ENCODE measurements at regions not wholly inside any gene's neighbourhood (a gene's known extent, or its start where the extent isn't known, plus 50 kb on each side); places are given as distances from the start of the nearest gene placed in this dataset.

DNA sequence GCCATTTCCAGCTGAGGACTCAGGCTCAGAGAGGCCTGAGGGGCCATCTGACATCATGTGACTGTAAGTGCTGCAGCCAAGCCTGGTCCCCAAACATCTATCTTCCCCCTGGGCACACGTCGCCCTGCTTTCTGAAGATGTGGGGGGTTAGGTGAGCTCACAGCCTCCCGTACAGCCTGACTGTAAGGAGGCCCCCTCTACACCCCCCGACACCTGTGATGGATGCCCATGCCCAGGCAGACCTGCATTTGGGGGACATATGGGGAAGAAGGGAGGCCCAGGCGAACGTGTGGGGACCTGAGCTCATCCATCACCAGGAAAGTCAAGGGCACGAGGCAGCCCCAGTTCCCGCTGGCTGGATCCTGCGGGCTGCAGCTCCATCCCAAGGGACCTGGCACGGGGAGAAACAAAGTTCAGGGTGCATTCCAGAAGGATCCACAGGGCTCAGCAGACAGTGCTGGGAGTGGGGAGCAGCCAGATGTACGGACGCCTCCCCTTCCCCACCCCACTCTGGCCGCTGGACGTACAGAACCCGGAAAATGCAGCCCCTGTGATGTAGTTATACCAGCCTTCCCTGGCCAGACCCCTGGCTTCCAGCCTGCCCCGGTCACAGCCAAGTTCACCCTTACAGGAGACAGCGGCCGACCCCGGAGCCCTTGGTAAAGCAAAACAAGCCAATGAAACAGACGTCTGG lies 1431.4 kb downstream of the BRD1 start:
- no peak overlapping the region for H3K9ac ChIP-seq (ENCODE audit: low read depth, low read length)
- H3K4me1 ChIP-seq (ENCODE audit: control insufficient read depth, insufficient read depth, low read length) = no peaks in the 10 kb centered on the region
- ATAC-seq (ENCODE audit: low read depth) (no peak), DNase-seq (no peak)
- no peaks in the 10 kb centered on the region for H3K79me1 ChIP-seq (ENCODE audit: low read depth in 1 of 2, low read length in 2 of 2)
- no peak overlapping the region for H2BK5ac ChIP-seq (ENCODE audit: low read depth, low read length, poor library complexity, severe bottlenecking)
- dilution Hi-C loops (cut with HindIII; ENCODE audit: low sequenced_read_pairs, unreplicated experiment) = no loop called here
- H2BK20ac ChIP-seq (ENCODE audit: low read depth, low read length) = no peak overlapping the region
- no peak overlapping the region for H3K4ac ChIP-seq (ENCODE audit: low read depth, low read length)
- H2AFZ ChIP-seq (replicated peaks; ENCODE audit: low read length, poor library complexity) = no peak overlapping the region
- no peak overlapping the region for H2AK9ac ChIP-seq (replicated peaks; ENCODE audit: low read depth, low read length, poor library complexity)
- WGBS, 2 experiments (ENCODE audit: extremely low coverage in 2 of 2, insufficient read length in 1 of 2) = 60% methylated on average over 2 of the region's 20 CpGs; no CpG with 5 or more reads in 1 of the 2 experiments
- no peak overlapping the region for H2BK120ac ChIP-seq (ENCODE audit: low read depth, low read length)
- H3K14ac ChIP-seq (replicated peaks; ENCODE audit: low read depth, low read length) = no peak overlapping the region
- no peak overlapping the region for H3K56ac ChIP-seq (ENCODE audit: extremely low read depth, insufficient read depth, low read length)
- H3K27ac ChIP-seq (ENCODE audit: insufficient read depth, low read length) = no peak overlapping the region
- ChIA-PET CTCF (no interaction called here), POLR2A (ENCODE audit: unreplicated experiment) (no interaction called here)
- H4K20me1 ChIP-seq (ENCODE audit: insufficient read depth, low read length) = no peaks in the 10 kb centered on the region
- no peak overlapping the region for H2AK5ac ChIP-seq (ENCODE audit: low read depth, low read length)
- H3K9me1 ChIP-seq (ENCODE audit: insufficient read depth, low read length) = no peaks in the 10 kb centered on the region
- no peak overlapping the region for H2BK15ac ChIP-seq (ENCODE audit: low read depth, low read length)
- no peak overlapping the region for H4K5ac ChIP-seq (ENCODE audit: low read depth, low read length)
- no peaks in the 10 kb centered on the region for H3K27me3 ChIP-seq (ENCODE audit: control insufficient read depth, insufficient read depth, low read length)
- intact Hi-C loops (cut with micrococcal nuclease) = no loop called here
- H3K36me3 ChIP-seq (ENCODE audit: control insufficient read depth, insufficient read depth, low read length) = no peaks in the 10 kb centered on the region
- in situ Hi-C loops (cut with MboI; ENCODE audit: low sequenced_read_pairs) = no loop called here
- no peak overlapping the region for H3K23ac ChIP-seq (ENCODE audit: low read depth, low read length)
- no peak overlapping the region for H4K8ac ChIP-seq (ENCODE audit: low read depth in 2 of 2, low read length in 2 of 2)
- BruUV-seq (replicated peaks) = no TSS peak
- no peak overlapping the region for H3K4me2 ChIP-seq (ENCODE audit: low read depth, low read length)
- TF ChIP-seq SMC3 (IDR thresholded peaks at IDR 0.05; ENCODE audit: low read depth, low read length) (no peak), CHD1 (IDR thresholded peaks at IDR 0.05; ENCODE audit: low read depth, low read length) (no peak), POLR2A (IDR thresholded peaks at IDR 0.05; ENCODE audit: low read depth, low read length) (no peak)
- no peak overlapping the region for H3K4me3 ChIP-seq (ENCODE audit: insufficient read depth, low read depth, low read length)
- peaks cover 53% of the 10 kb centered on the region for H3K9me3 ChIP-seq (ENCODE audit: control insufficient read depth, insufficient read depth, low read length)
- H4K91ac ChIP-seq (ENCODE audit: insufficient read depth, low read depth, low read length) = no peak overlapping the region
- no peak overlapping the region for H3K18ac ChIP-seq (ENCODE audit: low read depth, low read length)

Measured in IMR-90 (cell line).